ENCODE measurements at regions not wholly inside any gene's neighbourhood (a gene's known extent, or its start where the extent isn't known, plus 50 kb on each side); places are given as distances from the start of the nearest gene placed in this dataset.

GRCh38 chr3:65094723-65095122, 406.9 kb upstream of the ADAMTS9 start:
- TF ChIP-seq, protein P1, sequence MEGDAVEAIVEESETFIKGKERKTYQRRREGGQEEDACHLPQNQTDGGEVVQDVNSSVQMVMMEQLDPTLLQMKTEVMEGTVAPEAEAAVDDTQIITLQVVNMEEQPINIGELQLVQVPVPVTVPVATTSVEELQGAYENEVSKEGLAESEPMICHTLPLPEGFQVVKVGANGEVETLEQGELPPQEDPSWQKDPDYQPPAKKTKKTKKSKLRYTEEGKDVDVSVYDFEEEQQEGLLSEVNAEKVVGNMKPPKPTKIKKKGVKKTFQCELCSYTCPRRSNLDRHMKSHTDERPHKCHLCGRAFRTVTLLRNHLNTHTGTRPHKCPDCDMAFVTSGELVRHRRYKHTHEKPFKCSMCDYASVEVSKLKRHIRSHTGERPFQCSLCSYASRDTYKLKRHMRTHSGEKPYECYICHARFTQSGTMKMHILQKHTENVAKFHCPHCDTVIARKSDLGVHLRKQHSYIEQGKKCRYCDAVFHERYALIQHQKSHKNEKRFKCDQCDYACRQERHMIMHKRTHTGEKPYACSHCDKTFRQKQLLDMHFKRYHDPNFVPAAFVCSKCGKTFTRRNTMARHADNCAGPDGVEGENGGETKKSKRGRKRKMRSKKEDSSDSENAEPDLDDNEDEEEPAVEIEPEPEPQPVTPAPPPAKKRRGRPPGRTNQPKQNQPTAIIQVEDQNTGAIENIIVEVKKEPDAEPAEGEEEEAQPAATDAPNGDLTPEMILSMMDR (IDR thresholded peaks at IDR 0.05; ENCODE audit: unreplicated experiment), result no peak
- H3K27me3 Mint-ChIP-seq (ENCODE audit: low read depth), result no peaks in the 10 kb centered on the region

DNA sequence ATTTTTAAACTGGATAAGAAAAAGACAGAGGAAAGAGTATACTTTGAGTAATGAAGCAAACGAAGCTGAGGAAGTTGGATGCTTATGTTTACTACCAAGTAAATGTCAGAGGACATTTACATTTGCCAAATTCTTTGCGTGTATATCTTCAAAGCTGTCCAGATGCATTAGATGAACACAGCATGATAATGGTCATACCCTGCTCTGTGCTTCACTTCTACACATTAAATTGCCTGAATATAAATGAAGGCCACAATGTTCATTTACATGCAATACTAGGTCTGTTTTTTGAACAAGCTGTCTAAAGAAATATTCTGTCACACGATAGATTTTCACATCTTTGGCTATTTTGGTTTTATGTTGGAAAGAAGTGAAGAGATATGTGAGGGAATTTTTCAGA, 405.8 kb upstream of the ADAMTS9 start:
- H3K4me1 Mint-ChIP-seq, result peaks cover 18% of the 10 kb centered on the region
- no peak for DNase-seq (ENCODE audit: low spot score in 2 of 2, unreplicated experiment in 2 of 2)
- no peaks in the 10 kb centered on the region for H3K9me3 Mint-ChIP-seq
- H3K27ac Mint-ChIP-seq, result no peak overlapping the region
- H3K27me3 Mint-ChIP-seq (ENCODE audit: low read depth), result no peaks in the 10 kb centered on the region
- TF ChIP-seq, protein P1 (IDR thresholded peaks at IDR 0.05; ENCODE audit: unreplicated experiment), result no peak
- H3K4me3 Mint-ChIP-seq, result no peak overlapping the region
- no peaks in the 10 kb centered on the region for H3K36me3 Mint-ChIP-seq

More at GRCh38 chr3:65094723-65095122, 406.9 kb upstream of the ADAMTS9 start:
- Mint-ChIP-seq H3K9me3 (peaks cover 3% of the 10 kb centered on the region), H3K4me3 (no peak overlapping the region), H3K4me1 (peaks cover 18% of the 10 kb centered on the region), H3K27ac (no peak overlapping the region), H3K36me3 (no peaks in the 10 kb centered on the region)
- DNase-seq (ENCODE audit: low spot score in 2 of 2, unreplicated experiment in 2 of 2), result no peak

DNA sequence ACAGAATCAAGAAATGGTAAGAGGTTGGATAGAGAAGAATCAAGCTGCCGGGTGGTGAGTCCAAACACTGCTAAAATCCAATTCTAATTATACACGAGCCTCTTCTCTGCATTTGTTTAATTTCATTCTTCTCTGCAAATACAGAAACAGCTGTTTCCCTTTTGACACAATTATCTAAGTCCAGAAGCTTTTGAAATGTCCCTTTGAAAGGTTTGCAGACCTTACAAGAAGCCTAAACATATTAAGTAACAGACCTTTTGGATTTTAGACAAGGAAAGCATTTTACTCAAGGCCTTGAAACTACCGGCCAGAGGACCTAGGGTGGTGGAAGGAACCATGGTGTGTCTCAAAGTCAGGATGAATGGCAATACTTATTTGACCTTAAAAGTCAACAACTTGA, 403.8 kb upstream of the ADAMTS9 start:
- H3K4me3 Mint-ChIP-seq, result no peak overlapping the region

GRCh38 chr3:65083240-65083639, 395.4 kb upstream of the ADAMTS9 start:
- DNase-seq (ENCODE audit: low spot score in 2 of 2, unreplicated experiment in 2 of 2), result no peak
- no peak overlapping the region for H3K4me3 Mint-ChIP-seq
- H3K9me3 Mint-ChIP-seq, result no peaks in the 10 kb centered on the region
- H3K36me3 Mint-ChIP-seq, result no peaks in the 10 kb centered on the region
- H3K27me3 Mint-ChIP-seq (ENCODE audit: low read depth), result no peaks in the 10 kb centered on the region
- H3K27ac Mint-ChIP-seq, result peak overlapping the region; percentile 10
- TF ChIP-seq, protein P1 (IDR thresholded peaks at IDR 0.05; ENCODE audit: unreplicated experiment), result no peak
- peaks cover 34% of the 10 kb centered on the region for H3K4me1 Mint-ChIP-seq

More for the DNA sequence above, 403.8 kb upstream of the ADAMTS9 start:
- H3K4me1 Mint-ChIP-seq, result peaks cover 27% of the 10 kb centered on the region
- no peaks in the 10 kb centered on the region for H3K27me3 Mint-ChIP-seq (ENCODE audit: low read depth)
- H3K9me3 Mint-ChIP-seq, result no peaks in the 10 kb centered on the region
- TF ChIP-seq, protein P1 (IDR thresholded peaks at IDR 0.05; ENCODE audit: unreplicated experiment), result no peak
- H3K36me3 Mint-ChIP-seq, result no peaks in the 10 kb centered on the region
- no peak overlapping the region for H3K27ac Mint-ChIP-seq
- DNase-seq (ENCODE audit: low spot score in 2 of 2, unreplicated experiment in 2 of 2), result no peak

- Mint-ChIP-seq H3K27ac (no peak overlapping the region), H3K36me3 (no peaks in the 10 kb centered on the region), H3K4me1 (peaks cover 23% of the 10 kb centered on the region), H3K4me3 (no peak overlapping the region), H3K9me3 (peaks cover 8% of the 10 kb centered on the region), H3K27me3 (ENCODE audit: low read depth) (no peaks in the 10 kb centered on the region)
- TF ChIP-seq, protein P1 (IDR thresholded peaks at IDR 0.05; ENCODE audit: unreplicated experiment), result no peak
- no peak for DNase-seq (ENCODE audit: low spot score in 2 of 2, unreplicated experiment in 2 of 2)
These were observed 393.7 kb upstream of the ADAMTS9 start for GRCh38 chr3:65081536-65081935.

- H3K27me3 Mint-ChIP-seq (ENCODE audit: low read depth), result no peaks in the 10 kb centered on the region
- DNase-seq (ENCODE audit: low spot score in 2 of 2, unreplicated experiment in 2 of 2), result no peak
- TF ChIP-seq, protein P1 (IDR thresholded peaks at IDR 0.05; ENCODE audit: unreplicated experiment), result no peak
- peaks cover 14% of the 10 kb centered on the region for H3K9me3 Mint-ChIP-seq
- no peak overlapping the region for H3K27ac Mint-ChIP-seq
- no peaks in the 10 kb centered on the region for H3K36me3 Mint-ChIP-seq
- H3K4me3 Mint-ChIP-seq, result no peak overlapping the region
- H3K4me1 Mint-ChIP-seq, result peaks cover 23% of the 10 kb centered on the region
These were observed 392.6 kb upstream of the ADAMTS9 start for GRCh38 chr3:65080432-65080831.
